ENCODE measurements at regions not wholly inside any gene's neighbourhood (a gene's known extent, or its start where the extent isn't known, plus 50 kb on each side); places are given as distances from the start of the nearest gene placed in this dataset.

DNA sequence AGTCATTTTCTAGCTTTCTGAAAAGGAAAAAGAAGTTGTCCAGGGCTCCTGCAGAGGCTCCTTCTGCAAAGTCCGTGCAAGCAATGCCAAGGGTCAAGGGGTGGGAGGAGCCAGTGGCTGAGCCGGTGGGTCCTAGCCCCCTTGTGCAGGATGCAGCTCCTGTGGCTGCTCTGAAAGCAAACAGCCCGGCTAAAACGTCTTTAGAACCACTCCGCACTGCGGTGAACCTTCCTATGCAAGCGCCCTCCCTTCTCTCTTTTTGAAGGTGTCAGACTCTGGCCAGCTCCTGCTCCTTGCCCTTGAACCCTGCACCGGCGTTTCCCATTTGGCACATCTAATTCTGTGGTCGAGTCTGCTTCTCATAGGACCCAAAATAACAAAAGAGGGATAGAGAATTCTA is 183.1 kb downstream of the UACA start:
- no peak for TF ChIP-seq GATA2 (IDR thresholded peaks at IDR 0.05; ENCODE audit: low read depth, low read length)
- no peak for TF ChIP-seq GATA3 (IDR thresholded peaks at IDR 0.05; ENCODE audit: low read depth, low read length)
